Activated naive CD8-positive, alpha-beta T cell treated with anti-CD3 and anti-CD28 coated beads for 36 hours (primary cell): ENCODE measurements at regions not wholly inside any gene's neighbourhood (a gene's known extent, or its start where the extent isn't known, plus 50 kb on each side); places are given as distances from the start of the nearest gene placed in this dataset.

Source experiments
- DNase-seq: peaks from one replicate; pipeline ENCODE4 v3.0.0; 2021
- H3K27ac Mint-ChIP-seq: one replicate; pipeline ENCODE4 v1.8.0; 2022; ENCODE audit warnings: mild to moderate bottlenecking, moderate library complexity, mixed read lengths
- H3K27me3 Mint-ChIP-seq: one replicate; pipeline ENCODE4 v1.8.0; 2022; ENCODE audit warnings: mild to moderate bottlenecking, mixed read lengths
- H3K36me3 Mint-ChIP-seq: one replicate; pipeline ENCODE4 v1.8.0; 2021; ENCODE audit warnings: mild to moderate bottlenecking, mixed read lengths
- H3K4me1 Mint-ChIP-seq: one replicate; pipeline ENCODE4 v1.8.0; 2021; ENCODE audit warnings: mixed read lengths
- H3K4me3 Mint-ChIP-seq: one replicate; pipeline ENCODE4 v1.8.0; 2022; ENCODE audit warnings: mild to moderate bottlenecking, moderate library complexity, mixed read lengths
- H3K9me3 Mint-ChIP-seq: one replicate; pipeline ENCODE4 v1.8.0; 2022; ENCODE audit warnings: mixed read lengths

GRCh38 chr5:120052916-120053828 is 410.9 kb upstream of the PRR16 start:
- Mint-ChIP-seq H3K4me1 (no peaks in the 10 kb centered on the region), H3K9me3 (peaks cover 4% of the 10 kb centered on the region), H3K27me3 (peaks cover 3% of the 10 kb centered on the region), H3K4me3 (no peak overlapping the region), H3K36me3 (no peaks in the 10 kb centered on the region), H3K27ac (no peak overlapping the region)
- DNase-seq, result no peak

- H3K9me3 Mint-ChIP-seq, result peaks cover 4% of the 10 kb centered on the region
- no peak for DNase-seq
Observed at GRCh38 chr5:120053841-120054240, 410.3 kb upstream of the PRR16 start.

GRCh38 chr5:120055858-120056257 is 408.2 kb upstream of the PRR16 start:
- Mint-ChIP-seq H3K36me3 (no peaks in the 10 kb centered on the region), H3K4me1 (no peaks in the 10 kb centered on the region), H3K27me3 (peaks cover 3% of the 10 kb centered on the region), H3K4me3 (no peak overlapping the region), H3K9me3 (no peaks in the 10 kb centered on the region), H3K27ac (no peak overlapping the region)
- DNase-seq, result no peak

More at GRCh38 chr5:120053841-120054240, 410.3 kb upstream of the PRR16 start:
- no peak overlapping the region for H3K27ac Mint-ChIP-seq
- peaks cover 3% of the 10 kb centered on the region for H3K27me3 Mint-ChIP-seq
- H3K4me1 Mint-ChIP-seq, result no peaks in the 10 kb centered on the region
- no peaks in the 10 kb centered on the region for H3K36me3 Mint-ChIP-seq
- no peak overlapping the region for H3K4me3 Mint-ChIP-seq

- H3K4me1 Mint-ChIP-seq, result no peaks in the 10 kb centered on the region
- H3K36me3 Mint-ChIP-seq, result no peaks in the 10 kb centered on the region
- H3K9me3 Mint-ChIP-seq, result no peaks in the 10 kb centered on the region
- H3K27me3 Mint-ChIP-seq, result no peaks in the 10 kb centered on the region
- no peak overlapping the region for H3K4me3 Mint-ChIP-seq
- DNase-seq, result no peak
- H3K27ac Mint-ChIP-seq, result no peak overlapping the region
Observed at GRCh38 chr5:120062515-120062917, 401.6 kb upstream of the PRR16 start.

GRCh38 chr5:120072068-120072761 is 391.9 kb upstream of the PRR16 start:
- Mint-ChIP-seq H3K27ac (no peak overlapping the region), H3K36me3 (no peaks in the 10 kb centered on the region), H3K4me3 (no peak overlapping the region), H3K9me3 (no peaks in the 10 kb centered on the region), H3K27me3 (no peaks in the 10 kb centered on the region), H3K4me1 (no peaks in the 10 kb centered on the region)
- no peak for DNase-seq

GRCh38 chr5:120073722-120074121 is 390.4 kb upstream of the PRR16 start:
- no peaks in the 10 kb centered on the region for H3K36me3 Mint-ChIP-seq
- no peaks in the 10 kb centered on the region for H3K27me3 Mint-ChIP-seq
- DNase-seq, result no peak
- no peaks in the 10 kb centered on the region for H3K4me1 Mint-ChIP-seq
- no peak overlapping the region for H3K4me3 Mint-ChIP-seq
- H3K27ac Mint-ChIP-seq, result no peak overlapping the region
- no peaks in the 10 kb centered on the region for H3K9me3 Mint-ChIP-seq

- Mint-ChIP-seq H3K4me3 (no peak overlapping the region), H3K27me3 (no peaks in the 10 kb centered on the region), H3K9me3 (no peaks in the 10 kb centered on the region), H3K4me1 (no peaks in the 10 kb centered on the region), H3K36me3 (no peaks in the 10 kb centered on the region), H3K27ac (no peak overlapping the region)
- no peak for DNase-seq
Observed at GRCh38 chr5:120080781-120081180, 383.3 kb upstream of the PRR16 start.

- Mint-ChIP-seq H3K4me1 (no peaks in the 10 kb centered on the region), H3K9me3 (no peaks in the 10 kb centered on the region), H3K36me3 (no peaks in the 10 kb centered on the region), H3K4me3 (no peak overlapping the region), H3K27ac (no peak overlapping the region), H3K27me3 (no peaks in the 10 kb centered on the region)
- no peak for DNase-seq
Observed at GRCh38 chr5:120082316-120083068, 381.6 kb upstream of the PRR16 start.

- Mint-ChIP-seq H3K27ac (no peak overlapping the region), H3K27me3 (no peaks in the 10 kb centered on the region), H3K4me3 (no peak overlapping the region), H3K36me3 (no peaks in the 10 kb centered on the region), H3K4me1 (peaks cover 2% of the 10 kb centered on the region), H3K9me3 (no peaks in the 10 kb centered on the region)
- no peak for DNase-seq
Observed at GRCh38 chr5:120083851-120084542, 380.1 kb upstream of the PRR16 start.

- H3K4me3 Mint-ChIP-seq, result no peak overlapping the region
- no peaks in the 10 kb centered on the region for H3K9me3 Mint-ChIP-seq
- DNase-seq, result no peak
- no peaks in the 10 kb centered on the region for H3K27me3 Mint-ChIP-seq
- no peaks in the 10 kb centered on the region for H3K36me3 Mint-ChIP-seq
- H3K4me1 Mint-ChIP-seq, result peaks cover 3% of the 10 kb centered on the region
- no peak overlapping the region for H3K27ac Mint-ChIP-seq
Observed at GRCh38 chr5:120084543-120084870, 379.6 kb upstream of the PRR16 start.

- no peaks in the 10 kb centered on the region for H3K9me3 Mint-ChIP-seq
- peaks cover 4% of the 10 kb centered on the region for H3K27me3 Mint-ChIP-seq
- H3K27ac Mint-ChIP-seq, result no peak overlapping the region
- no peak for DNase-seq
- H3K36me3 Mint-ChIP-seq, result no peaks in the 10 kb centered on the region
- H3K4me3 Mint-ChIP-seq, result no peak overlapping the region
- H3K4me1 Mint-ChIP-seq, result peaks cover 3% of the 10 kb centered on the region
Observed at GRCh38 chr5:120086081-120086480, 378.0 kb upstream of the PRR16 start.

- H3K27ac Mint-ChIP-seq, result no peak overlapping the region
- no peak for DNase-seq
- H3K4me1 Mint-ChIP-seq, result peaks cover 3% of the 10 kb centered on the region
- no peaks in the 10 kb centered on the region for H3K9me3 Mint-ChIP-seq
- no peaks in the 10 kb centered on the region for H3K36me3 Mint-ChIP-seq
- peaks cover 4% of the 10 kb centered on the region for H3K27me3 Mint-ChIP-seq
- H3K4me3 Mint-ChIP-seq, result no peak overlapping the region
Observed at GRCh38 chr5:120088412-120088811, 375.7 kb upstream of the PRR16 start.

- H3K4me3 Mint-ChIP-seq, result no peak overlapping the region
Observed at GRCh38 chr5:120088836-120089235, 375.3 kb upstream of the PRR16 start.

GRCh38 chr5:120091376-120091948 is 372.6 kb upstream of the PRR16 start:
- Mint-ChIP-seq H3K27ac (no peak overlapping the region), H3K4me3 (no peak overlapping the region), H3K36me3 (no peaks in the 10 kb centered on the region), H3K27me3 (peaks cover 4% of the 10 kb centered on the region), H3K9me3 (no peaks in the 10 kb centered on the region), H3K4me1 (peaks cover 5% of the 10 kb centered on the region)
- no peak for DNase-seq

More at GRCh38 chr5:120088836-120089235, 375.3 kb upstream of the PRR16 start:
- Mint-ChIP-seq H3K9me3 (no peaks in the 10 kb centered on the region), H3K27me3 (peaks cover 4% of the 10 kb centered on the region), H3K36me3 (no peaks in the 10 kb centered on the region), H3K27ac (no peak overlapping the region), H3K4me1 (peaks cover 3% of the 10 kb centered on the region)
- DNase-seq, result no peak
